Neural progenitor cell (in vitro differentiated cells): ENCODE measurements at regions not wholly inside any gene's neighbourhood (a gene's known extent, or its start where the extent isn't known, plus 50 kb on each side); places are given as distances from the start of the nearest gene placed in this dataset.

Experiments used
- DNase-seq: peaks from one replicate; pipeline ENCODE4 v3.0.0-alpha.2; 2016; ENCODE audit warnings: low spot score
- H2AFZ ChIP-seq: fragments of 200-600 bp; sonication (generic); replicated peaks from 2 replicates; pipeline ENCODE4 v1.6.1; 2016; ENCODE audit warnings: antibody characterized with exemption
- H3F3A ChIP-seq: fragments of 200-600 bp; sonication (generic); 2 replicates; pipeline ENCODE4 v1.6.1; 2016; ENCODE audit warnings: antibody characterized with exemption, low read depth
- H3K27ac ChIP-seq: fragments of 200-600 bp; sonication (generic); 2 replicates; pipeline ENCODE4 v1.5.1; 2016; ENCODE audit warnings: mild to moderate bottlenecking
- H3K27me3 ChIP-seq: fragments of 200-600 bp; sonication (generic); 2 replicates; pipeline ENCODE4 v1.6.1; 2016; ENCODE audit warnings: mild to moderate bottlenecking, moderate library complexity
- H3K36me3 ChIP-seq: fragments of 200-600 bp; sonication (generic); 2 replicates; pipeline ENCODE4 v1.5.1; 2016
- H3K4me1 ChIP-seq: fragments of 200-600 bp; sonication (generic); 2 replicates; pipeline ENCODE4 v1.6.1; 2016; ENCODE audit warnings: mixed run types
- H3K4me2 ChIP-seq: fragments of 200-600 bp; sonication (generic); 2 replicates; pipeline ENCODE4 v1.6.1; 2016
- H3K4me3 ChIP-seq: fragments of 200-600 bp; sonication (generic); 2 replicates; pipeline ENCODE4 v1.5.1; 2016
- H3K79me2 ChIP-seq: fragments of 200-600 bp; sonication (generic); 2 replicates; pipeline ENCODE4 v1.6.1; 2016; ENCODE audit warnings: low read depth
- H3K9ac ChIP-seq: fragments of 200-600 bp; sonication (generic); 2 replicates; pipeline ENCODE4 v1.6.1; 2016
- H3K9me3 ChIP-seq: fragments of 200-600 bp; sonication (generic); 2 replicates; pipeline ENCODE4 v1.5.1; 2016; ENCODE audit warnings: low read depth
- H4K20me1 ChIP-seq: fragments of 200-600 bp; sonication (generic); 2 replicates; pipeline ENCODE4 v1.6.1; 2016; ENCODE audit warnings: low read depth
- H3K27ac Mint-ChIP-seq: 3 replicates; pipeline ENCODE4 v1.8.0; 2021; ENCODE audit warnings: mixed read lengths
- H3K27me3 Mint-ChIP-seq: 2 replicates; pipeline ENCODE4 v1.8.0; 2022; ENCODE audit warnings: low read depth, mild to moderate bottlenecking, inconsistent platforms, moderate library complexity, mixed read lengths; ENCODE audit not compliant: insufficient read depth
- H3K36me3 Mint-ChIP-seq: 3 replicates; pipeline ENCODE4 v1.8.0; 2021; ENCODE audit warnings: mixed read lengths
- H3K4me1 Mint-ChIP-seq: 3 replicates; pipeline ENCODE4 v1.8.0; 2021; ENCODE audit warnings: mixed read lengths
- H3K4me3 Mint-ChIP-seq: 3 replicates; pipeline ENCODE4 v1.8.0; 2021; ENCODE audit warnings: mild to moderate bottlenecking, moderate library complexity, mixed read lengths
- H3K9me3 Mint-ChIP-seq: 3 replicates; pipeline ENCODE4 v1.8.0; 2020; ENCODE audit warnings: mixed read lengths
- EZH2 ChIP-seq: fragments of 200-600 bp; sonication (generic); IDR thresholded peaks from 2 replicates; pipeline ENCODE4 v1.6.1; 2017; ENCODE audit warnings: antibody characterized with exemption, mild to moderate bottlenecking, moderate library complexity
- EZH2phosphoT487 ChIP-seq: fragments of 200-600 bp; sonication (generic); IDR thresholded peaks from 2 replicates; pipeline ENCODE4 v1.6.1; 2017; ENCODE audit warnings: antibody characterized with exemption
- TF ChIP-seq, protein P1 (sequence below): fragments of 200-600 bp; sonication (generic); IDR thresholded peaks from 2 replicates; pipeline ENCODE4 v1.5.1; 2017; ENCODE audit warnings: antibody characterized with exemption, mild to moderate bottlenecking

DNA sequence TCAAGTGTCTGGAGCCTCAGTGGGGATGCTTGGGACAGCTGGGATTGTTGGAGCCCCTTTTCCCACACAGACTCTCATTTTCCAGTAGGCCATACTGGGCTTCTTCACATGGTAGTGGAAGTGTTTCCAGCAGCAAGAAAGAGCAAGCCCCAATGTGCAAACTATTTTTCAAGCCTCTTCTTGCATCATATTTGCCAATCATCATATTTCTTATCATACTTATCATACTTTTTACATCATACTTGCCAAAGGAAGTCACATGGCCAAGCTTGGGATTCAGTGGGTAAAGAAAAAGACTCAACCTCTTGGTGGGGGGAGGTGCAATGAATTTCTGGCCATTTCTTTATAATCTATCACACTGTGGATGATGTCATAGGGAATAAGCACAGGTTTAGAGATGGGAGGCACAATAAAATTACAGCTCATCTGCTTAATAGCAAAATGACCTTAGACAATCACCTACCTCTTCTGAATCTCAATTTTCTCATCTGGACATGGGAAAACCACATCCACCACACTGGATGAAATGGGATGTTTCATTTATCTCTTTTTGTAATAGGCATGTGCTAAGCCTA lies 174.2 kb downstream of the MID1IP1 start:
- no peak for DNase-seq
- no peaks in the 10 kb centered on the region for H3K36me3 Mint-ChIP-seq
- no peak overlapping the region for H3K9ac ChIP-seq
- H3K4me3 Mint-ChIP-seq = no peak overlapping the region
- no peaks in the 10 kb centered on the region for H3K9me3 ChIP-seq
- H2AFZ ChIP-seq = no peak overlapping the region
- H3K9me3 Mint-ChIP-seq = peaks cover 2% of the 10 kb centered on the region
- H3K27me3 ChIP-seq = no peaks in the 10 kb centered on the region
- H3F3A ChIP-seq = no peaks in the 10 kb centered on the region
- no peak overlapping the region for H3K27ac ChIP-seq
- no peak overlapping the region for H3K4me2 ChIP-seq
- H3K4me1 ChIP-seq = no peaks in the 10 kb centered on the region
- no peaks in the 10 kb centered on the region for H3K4me1 Mint-ChIP-seq
- H3K36me3 ChIP-seq = no peaks in the 10 kb centered on the region
- H3K4me3 ChIP-seq = no peak overlapping the region
- H3K79me2 ChIP-seq = no peaks in the 10 kb centered on the region
- peaks cover 3% of the 10 kb centered on the region for H3K27me3 Mint-ChIP-seq
- no peaks in the 10 kb centered on the region for H4K20me1 ChIP-seq
- no peak for TF ChIP-seq EZH2
- TF ChIP-seq, protein P1, sequence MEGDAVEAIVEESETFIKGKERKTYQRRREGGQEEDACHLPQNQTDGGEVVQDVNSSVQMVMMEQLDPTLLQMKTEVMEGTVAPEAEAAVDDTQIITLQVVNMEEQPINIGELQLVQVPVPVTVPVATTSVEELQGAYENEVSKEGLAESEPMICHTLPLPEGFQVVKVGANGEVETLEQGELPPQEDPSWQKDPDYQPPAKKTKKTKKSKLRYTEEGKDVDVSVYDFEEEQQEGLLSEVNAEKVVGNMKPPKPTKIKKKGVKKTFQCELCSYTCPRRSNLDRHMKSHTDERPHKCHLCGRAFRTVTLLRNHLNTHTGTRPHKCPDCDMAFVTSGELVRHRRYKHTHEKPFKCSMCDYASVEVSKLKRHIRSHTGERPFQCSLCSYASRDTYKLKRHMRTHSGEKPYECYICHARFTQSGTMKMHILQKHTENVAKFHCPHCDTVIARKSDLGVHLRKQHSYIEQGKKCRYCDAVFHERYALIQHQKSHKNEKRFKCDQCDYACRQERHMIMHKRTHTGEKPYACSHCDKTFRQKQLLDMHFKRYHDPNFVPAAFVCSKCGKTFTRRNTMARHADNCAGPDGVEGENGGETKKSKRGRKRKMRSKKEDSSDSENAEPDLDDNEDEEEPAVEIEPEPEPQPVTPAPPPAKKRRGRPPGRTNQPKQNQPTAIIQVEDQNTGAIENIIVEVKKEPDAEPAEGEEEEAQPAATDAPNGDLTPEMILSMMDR = no peak
- TF ChIP-seq EZH2phosphoT487 = no peak
- no peak overlapping the region for H3K27ac Mint-ChIP-seq

- Mint-ChIP-seq H3K4me3 (no peak overlapping the region), H3K36me3 (no peaks in the 10 kb centered on the region), H3K27ac (no peak overlapping the region), H3K27me3 (peaks cover 2% of the 10 kb centered on the region), H3K9me3 (no peaks in the 10 kb centered on the region), H3K4me1 (no peaks in the 10 kb centered on the region)
- no peak for DNase-seq
- no peak overlapping the region for H3K4me2 ChIP-seq
- H3K79me2 ChIP-seq = no peaks in the 10 kb centered on the region
- no peaks in the 10 kb centered on the region for H3K36me3 ChIP-seq
- H2AFZ ChIP-seq = no peak overlapping the region
- no peaks in the 10 kb centered on the region for H3K4me1 ChIP-seq
- TF ChIP-seq EZH2phosphoT487 (no peak), EZH2 (no peak)
- TF ChIP-seq, protein P1 = no peak
- no peaks in the 10 kb centered on the region for H4K20me1 ChIP-seq
- no peaks in the 10 kb centered on the region for H3K27me3 ChIP-seq
- no peak overlapping the region for H3K4me3 ChIP-seq
- H3K9ac ChIP-seq = no peak overlapping the region
- no peaks in the 10 kb centered on the region for H3K9me3 ChIP-seq
- H3K27ac ChIP-seq = no peak overlapping the region
- H3F3A ChIP-seq = no peaks in the 10 kb centered on the region
Measured at GRCh38 chrX:38982370-38982769, 181.1 kb downstream of the MID1IP1 start.

GRCh38 chrX:38982843-38983242 lies 181.6 kb downstream of the MID1IP1 start:
- H3K9me3 Mint-ChIP-seq = no peaks in the 10 kb centered on the region
- DNase-seq = no peak

More at GRCh38 chrX:38982843-38983242, 181.6 kb downstream of the MID1IP1 start:
- Mint-ChIP-seq H3K36me3 (no peaks in the 10 kb centered on the region), H3K27ac (no peak overlapping the region), H3K27me3 (peaks cover 2% of the 10 kb centered on the region), H3K4me3 (no peak overlapping the region), H3K4me1 (no peaks in the 10 kb centered on the region)
- no peaks in the 10 kb centered on the region for H3F3A ChIP-seq
- no peaks in the 10 kb centered on the region for H3K4me1 ChIP-seq
- no peaks in the 10 kb centered on the region for H3K36me3 ChIP-seq
- no peaks in the 10 kb centered on the region for H3K79me2 ChIP-seq
- no peak overlapping the region for H3K27ac ChIP-seq
- H3K4me2 ChIP-seq = no peak overlapping the region
- H4K20me1 ChIP-seq = no peaks in the 10 kb centered on the region
- H3K9ac ChIP-seq = no peak overlapping the region
- H3K9me3 ChIP-seq = no peaks in the 10 kb centered on the region
- no peak overlapping the region for H3K4me3 ChIP-seq
- no peak for TF ChIP-seq EZH2phosphoT487
- no peak for TF ChIP-seq EZH2
- TF ChIP-seq, protein P1 = no peak
- H3K27me3 ChIP-seq = no peaks in the 10 kb centered on the region
- no peak overlapping the region for H2AFZ ChIP-seq
